ENCODE measurements at regions not wholly inside any gene's neighbourhood (a gene's known extent, or its start where the extent isn't known, plus 50 kb on each side); places are given as distances from the start of the nearest gene placed in this dataset.

DNA sequence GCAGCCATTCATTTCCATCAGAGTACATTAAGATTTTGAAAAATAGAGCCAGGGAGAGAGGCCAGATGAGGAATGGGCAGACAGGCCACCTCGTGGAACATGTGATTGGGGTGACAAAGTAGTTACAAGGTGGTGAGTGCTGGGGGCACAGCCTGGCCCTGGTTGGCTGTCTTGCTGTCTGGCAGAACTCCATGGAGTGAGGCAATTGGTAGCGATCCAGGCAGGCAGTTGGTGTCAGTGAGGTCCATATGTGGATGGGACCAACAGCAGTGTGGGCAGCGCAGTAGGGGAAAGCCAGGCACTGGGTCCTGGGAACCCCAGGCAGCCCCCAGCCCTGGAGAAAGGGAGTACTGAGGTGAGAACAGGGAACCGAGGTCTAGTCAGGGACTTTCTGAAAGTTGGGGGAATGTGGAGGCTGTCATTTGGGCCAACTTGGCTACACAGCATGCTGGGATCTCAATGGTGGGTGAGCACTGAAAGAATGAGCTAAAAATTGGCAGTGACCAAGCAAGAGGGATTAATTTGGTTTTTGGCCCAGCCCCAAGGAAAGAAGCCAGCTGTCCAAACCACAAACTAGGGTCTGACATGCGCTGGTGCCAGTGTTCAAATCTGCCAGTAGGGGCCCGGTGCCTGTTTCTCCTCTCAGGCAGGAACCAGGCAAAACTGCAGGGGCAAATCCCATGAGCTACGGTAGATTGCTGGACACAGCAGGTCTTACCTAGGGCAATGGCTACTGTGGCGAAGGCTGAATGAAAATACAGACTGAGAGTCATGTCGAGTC, 61.4 kb upstream of the E2F3 start:
- TF ChIP-seq CTCF (optimal IDR thresholded peaks at IDR 0.05 in 1 of 3, IDR thresholded peaks at IDR 0.05 in 1 of 3, conservative IDR thresholded peaks at IDR 0.05 in 1 of 3; ENCODE audit: extremely low read depth in 1 of 3, insufficient read depth in 2 of 3, low read length in 3 of 3), result no peak
- no peak for TF ChIP-seq EZH2 (IDR thresholded peaks at IDR 0.05; ENCODE audit: low read length)
